Loucy (cell line): ENCODE measurements at regions not wholly inside any gene's neighbourhood (a gene's known extent, or its start where the extent isn't known, plus 50 kb on each side); places are given as distances from the start of the nearest gene placed in this dataset.

Experiments
- H2AFZ ChIP-seq: fragments of 200-600 bp; sonication (generic); 2 replicates; pipeline ENCODE4 v1.6.0; 2016; ENCODE audit warnings: antibody characterized with exemption, mild to moderate bottlenecking, low read length, moderate library complexity
- H3F3A ChIP-seq: fragments of 200-600 bp; 2 replicates; pipeline ENCODE4 v1.6.0; 2016; ENCODE audit warnings: antibody characterized with exemption, low read depth, mild to moderate bottlenecking
- H3K27me3 ChIP-seq: fragments of 200-600 bp; sonication (generic); 2 replicates; pipeline ENCODE4 v1.6.1; 2014; ENCODE audit warnings: low read length, mild to moderate bottlenecking; ENCODE audit not compliant: insufficient read depth, poor library complexity, severe bottlenecking
- H3K36me3 ChIP-seq: fragments of 200-600 bp; sonication (generic); 2 replicates; pipeline ENCODE4 v1.6.1; 2016; ENCODE audit warnings: low read length; ENCODE audit not compliant: insufficient read depth
- H3K4me1 ChIP-seq: fragments of 200-600 bp; sonication (generic); 2 replicates; pipeline ENCODE4 v1.5.1; 2014; ENCODE audit warnings: low read length, mild to moderate bottlenecking; ENCODE audit not compliant: insufficient read depth, poor library complexity, severe bottlenecking
- H3K4me2 ChIP-seq: fragments of 200-600 bp; sonication (generic); 2 replicates; pipeline ENCODE4 v1.6.0; 2014; ENCODE audit warnings: antibody characterized with exemption, low read length, low read depth, mild to moderate bottlenecking; ENCODE audit not compliant: poor library complexity, severe bottlenecking
- H3K4me3 ChIP-seq: fragments of 200-600 bp; sonication (generic); 2 replicates; pipeline ENCODE4 v1.5.1; 2014; ENCODE audit warnings: low read length, mild to moderate bottlenecking, mixed read lengths; ENCODE audit not compliant: poor library complexity, severe bottlenecking
- H3K79me2 ChIP-seq: fragments of 200-600 bp; sonication (generic); 2 replicates; pipeline ENCODE4 v1.6.1; 2014; ENCODE audit warnings: low read length; ENCODE audit not compliant: insufficient read depth
- H3K9ac ChIP-seq: fragments of 200-600 bp; sonication (generic); 2 replicates; pipeline ENCODE4 v1.6.0; 2014; ENCODE audit warnings: mild to moderate bottlenecking, low read depth, low read length, moderate library complexity; ENCODE audit not compliant: poor library complexity, severe bottlenecking
- H3K9me2 ChIP-seq: fragments of 200-600 bp; sonication (generic); replicated peaks from 2 replicates; pipeline ENCODE4 v1.6.1; 2016; ENCODE audit warnings: low read depth, low read length, mixed read lengths
- H3K9me3 ChIP-seq: fragments of 200-600 bp; sonication (generic); 2 replicates; pipeline ENCODE4 v1.6.1; 2014; ENCODE audit warnings: mild to moderate bottlenecking, antibody characterized with exemption, low read length, low read depth; ENCODE audit not compliant: insufficient read depth
- H4K20me1 ChIP-seq: fragments of 200-600 bp; sonication (generic); 2 replicates; pipeline ENCODE4 v1.6.0; 2014; ENCODE audit warnings: antibody characterized with exemption, low read length, mild to moderate bottlenecking; ENCODE audit not compliant: insufficient read depth, poor library complexity, severe bottlenecking
- EZH2phosphoT487 ChIP-seq: fragments of 200-600 bp; IDR thresholded peaks from 2 replicates; pipeline ENCODE4 v1.6.1; 2018; ENCODE audit warnings: antibody characterized with exemption, mild to moderate bottlenecking, moderate library complexity, borderline replicate concordance
- TF ChIP-seq, protein P1 (sequence below): fragments of 200-600 bp; sonication (generic); conservative IDR thresholded peaks from 2 replicates; pipeline ENCODE4 v1.5.1; 2014; ENCODE audit warnings: mild to moderate bottlenecking, antibody characterized with exemption, low read length

GRCh38 chr2:60608679-60609078 lies 55.2 kb upstream of the BCL11A start:
- Histone ChIP-seq H3K36me3 (no peaks in the 10 kb centered on the region), H2AFZ (no peak overlapping the region), H3F3A (no peaks in the 10 kb centered on the region), H3K9me2 (no peaks in the 10 kb centered on the region), H3K9me3 (no peaks in the 10 kb centered on the region), H3K9ac (no peak overlapping the region), H3K4me2 (no peak overlapping the region), H3K27me3 (no peaks in the 10 kb centered on the region), H4K20me1 (no peaks in the 10 kb centered on the region), H3K4me3 (no peak overlapping the region), H3K79me2 (no peaks in the 10 kb centered on the region), H3K4me1 (peaks cover 6% of the 10 kb centered on the region)
- TF ChIP-seq, protein P1, sequence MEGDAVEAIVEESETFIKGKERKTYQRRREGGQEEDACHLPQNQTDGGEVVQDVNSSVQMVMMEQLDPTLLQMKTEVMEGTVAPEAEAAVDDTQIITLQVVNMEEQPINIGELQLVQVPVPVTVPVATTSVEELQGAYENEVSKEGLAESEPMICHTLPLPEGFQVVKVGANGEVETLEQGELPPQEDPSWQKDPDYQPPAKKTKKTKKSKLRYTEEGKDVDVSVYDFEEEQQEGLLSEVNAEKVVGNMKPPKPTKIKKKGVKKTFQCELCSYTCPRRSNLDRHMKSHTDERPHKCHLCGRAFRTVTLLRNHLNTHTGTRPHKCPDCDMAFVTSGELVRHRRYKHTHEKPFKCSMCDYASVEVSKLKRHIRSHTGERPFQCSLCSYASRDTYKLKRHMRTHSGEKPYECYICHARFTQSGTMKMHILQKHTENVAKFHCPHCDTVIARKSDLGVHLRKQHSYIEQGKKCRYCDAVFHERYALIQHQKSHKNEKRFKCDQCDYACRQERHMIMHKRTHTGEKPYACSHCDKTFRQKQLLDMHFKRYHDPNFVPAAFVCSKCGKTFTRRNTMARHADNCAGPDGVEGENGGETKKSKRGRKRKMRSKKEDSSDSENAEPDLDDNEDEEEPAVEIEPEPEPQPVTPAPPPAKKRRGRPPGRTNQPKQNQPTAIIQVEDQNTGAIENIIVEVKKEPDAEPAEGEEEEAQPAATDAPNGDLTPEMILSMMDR: no peak

GRCh38 chr2:60612033-60612432 lies 58.6 kb upstream of the BCL11A start:
- H2AFZ ChIP-seq: peak overlapping the region; percentile 41; the same call in 1 of the 2 replicates
- H3K9me2 ChIP-seq: no peaks in the 10 kb centered on the region
- H3K36me3 ChIP-seq: no peaks in the 10 kb centered on the region
- TF ChIP-seq, protein P1: no peak
- no peak for TF ChIP-seq EZH2phosphoT487
- no peak overlapping the region for H3K4me3 ChIP-seq
- H3K4me2 ChIP-seq: peak overlapping the region; percentile 7
- H4K20me1 ChIP-seq: no peaks in the 10 kb centered on the region
- no peaks in the 10 kb centered on the region for H3K9me3 ChIP-seq
- H3K79me2 ChIP-seq: no peaks in the 10 kb centered on the region
- H3F3A ChIP-seq: no peaks in the 10 kb centered on the region
- H3K27me3 ChIP-seq: no peaks in the 10 kb centered on the region
- H3K4me1 ChIP-seq: peaks cover 6% of the 10 kb centered on the region
- H3K9ac ChIP-seq: no peak overlapping the region

DNA sequence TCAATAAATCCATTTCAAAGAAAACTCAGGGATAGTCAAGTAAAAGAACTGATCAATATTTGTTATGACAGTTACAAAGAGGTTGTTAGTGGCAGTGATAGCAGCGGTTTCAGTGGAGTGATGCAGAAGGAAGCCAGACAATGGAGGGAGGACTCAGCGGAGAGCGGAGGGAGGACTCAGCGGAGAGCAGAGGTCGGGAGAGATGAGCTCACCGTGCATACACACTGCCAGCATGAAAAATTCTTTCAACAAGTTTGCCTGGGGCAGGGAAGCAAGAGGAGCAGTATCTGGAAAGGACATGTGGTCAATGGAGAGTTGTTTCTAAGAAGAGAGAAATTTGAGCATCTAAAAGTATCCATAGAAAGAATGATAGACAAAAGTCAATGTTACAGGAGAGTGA lies 60.9 kb upstream of the BCL11A start:
- Histone ChIP-seq H4K20me1 (no peaks in the 10 kb centered on the region), H3K9ac (no peak overlapping the region), H3K4me2 (no peak overlapping the region), H3K9me3 (no peaks in the 10 kb centered on the region), H3K79me2 (no peaks in the 10 kb centered on the region), H3K4me1 (peaks cover 6% of the 10 kb centered on the region), H3K27me3 (no peaks in the 10 kb centered on the region), H2AFZ (no peak overlapping the region), H3K36me3 (no peaks in the 10 kb centered on the region), H3F3A (no peaks in the 10 kb centered on the region), H3K9me2 (no peaks in the 10 kb centered on the region), H3K4me3 (no peak overlapping the region)
- TF ChIP-seq, protein P1: no peak
- TF ChIP-seq EZH2phosphoT487: no peak
